ENCODE measurements at regions not wholly inside any gene's neighbourhood (a gene's known extent, or its start where the extent isn't known, plus 50 kb on each side); places are given as distances from the start of the nearest gene placed in this dataset.

DNA sequence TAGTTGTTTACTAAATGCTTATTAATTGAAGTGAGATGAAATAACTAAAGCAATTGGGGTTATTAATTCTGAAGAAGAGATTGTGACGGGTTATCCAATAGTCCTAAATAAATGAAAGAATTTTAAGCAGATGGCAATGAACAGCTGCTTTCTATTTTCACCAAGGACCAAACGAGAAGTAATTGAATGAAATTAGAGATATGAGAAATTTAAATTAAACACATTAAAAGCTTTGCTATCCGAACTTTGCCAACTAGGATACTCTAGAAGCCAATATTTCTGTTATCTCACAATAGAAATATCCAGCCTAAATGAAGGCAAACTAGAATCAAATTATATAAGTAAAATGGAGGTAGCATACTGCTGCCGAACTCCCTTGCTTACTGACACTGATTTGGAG lies 103.2 kb downstream of the GPR37 start:
- TF ChIP-seq, protein P1, sequence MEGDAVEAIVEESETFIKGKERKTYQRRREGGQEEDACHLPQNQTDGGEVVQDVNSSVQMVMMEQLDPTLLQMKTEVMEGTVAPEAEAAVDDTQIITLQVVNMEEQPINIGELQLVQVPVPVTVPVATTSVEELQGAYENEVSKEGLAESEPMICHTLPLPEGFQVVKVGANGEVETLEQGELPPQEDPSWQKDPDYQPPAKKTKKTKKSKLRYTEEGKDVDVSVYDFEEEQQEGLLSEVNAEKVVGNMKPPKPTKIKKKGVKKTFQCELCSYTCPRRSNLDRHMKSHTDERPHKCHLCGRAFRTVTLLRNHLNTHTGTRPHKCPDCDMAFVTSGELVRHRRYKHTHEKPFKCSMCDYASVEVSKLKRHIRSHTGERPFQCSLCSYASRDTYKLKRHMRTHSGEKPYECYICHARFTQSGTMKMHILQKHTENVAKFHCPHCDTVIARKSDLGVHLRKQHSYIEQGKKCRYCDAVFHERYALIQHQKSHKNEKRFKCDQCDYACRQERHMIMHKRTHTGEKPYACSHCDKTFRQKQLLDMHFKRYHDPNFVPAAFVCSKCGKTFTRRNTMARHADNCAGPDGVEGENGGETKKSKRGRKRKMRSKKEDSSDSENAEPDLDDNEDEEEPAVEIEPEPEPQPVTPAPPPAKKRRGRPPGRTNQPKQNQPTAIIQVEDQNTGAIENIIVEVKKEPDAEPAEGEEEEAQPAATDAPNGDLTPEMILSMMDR (conservative IDR thresholded peaks at IDR 0.05) = no peak
- no peak overlapping the region for H3K27ac ChIP-seq

DNA sequence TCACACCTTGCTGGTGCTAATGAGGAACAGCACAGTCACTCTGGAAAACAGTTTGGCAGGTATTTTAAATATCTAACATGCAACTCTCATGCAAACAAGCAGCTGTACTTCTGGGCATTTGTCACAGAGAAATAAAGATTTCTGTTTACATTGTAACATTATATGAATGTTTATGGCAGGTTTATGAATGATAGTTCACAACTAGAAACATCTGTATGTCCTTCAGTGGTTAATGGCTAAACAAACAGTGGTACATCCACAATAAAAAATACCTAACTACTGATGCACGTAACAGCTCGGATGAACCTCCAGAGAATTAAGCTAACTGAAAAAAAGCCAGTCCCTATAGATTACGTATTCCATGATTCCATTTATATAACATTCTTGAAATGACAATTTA lies 109.6 kb downstream of the GPR37 start:
- TF ChIP-seq, protein P1 (conservative IDR thresholded peaks at IDR 0.05) = no peak

GRCh38 chr7:124652237-124652636 lies 113.4 kb downstream of the GPR37 start:
- TF ChIP-seq, protein P1 (conservative IDR thresholded peaks at IDR 0.05) = no peak
- H3K27ac ChIP-seq = no peak overlapping the region

More for the DNA sequence above, 109.6 kb downstream of the GPR37 start:
- H3K27ac ChIP-seq = no peak overlapping the region

GRCh38 chr7:124651136-124651535 lies 114.5 kb downstream of the GPR37 start:
- H3K27ac ChIP-seq = no peak overlapping the region
- TF ChIP-seq, protein P1 (conservative IDR thresholded peaks at IDR 0.05) = no peak

DNA sequence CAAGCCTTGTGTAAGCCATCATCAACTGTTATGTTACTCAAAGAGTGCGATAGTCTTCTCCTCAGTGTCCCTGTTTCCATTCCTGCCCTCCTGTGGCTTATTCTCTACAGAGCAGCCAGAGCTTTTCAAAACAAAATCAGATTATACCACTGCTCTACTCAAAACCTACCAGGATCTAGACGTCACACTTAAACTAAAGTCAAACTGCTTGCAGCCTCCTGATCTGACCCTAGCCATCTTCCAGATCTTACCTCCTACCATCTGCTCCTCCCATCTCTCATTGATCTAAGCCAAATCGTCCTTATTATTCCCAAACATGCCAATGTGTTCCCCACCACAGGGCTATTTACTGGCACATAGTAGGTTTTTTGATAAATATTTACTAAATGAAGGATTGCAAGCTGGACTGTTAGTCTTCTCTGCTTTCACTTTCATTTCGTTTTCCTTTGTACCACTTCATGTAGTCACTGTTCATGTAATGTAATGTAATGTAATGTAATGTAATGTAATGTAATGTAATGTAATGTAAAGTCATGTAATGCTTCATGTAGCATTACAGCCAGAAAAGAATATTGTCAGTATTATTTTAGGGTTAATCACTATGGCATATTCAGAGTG lies 116.1 kb downstream of the GPR37 start:
- TF ChIP-seq, protein P1 (conservative IDR thresholded peaks at IDR 0.05) = no peak
- H3K27ac ChIP-seq = no peak overlapping the region

- TF ChIP-seq, protein P1 (conservative IDR thresholded peaks at IDR 0.05) = no peak
- no peak overlapping the region for H3K27ac ChIP-seq
Observed at GRCh38 chr7:124647630-124648306, 117.8 kb downstream of the GPR37 start.

DNA sequence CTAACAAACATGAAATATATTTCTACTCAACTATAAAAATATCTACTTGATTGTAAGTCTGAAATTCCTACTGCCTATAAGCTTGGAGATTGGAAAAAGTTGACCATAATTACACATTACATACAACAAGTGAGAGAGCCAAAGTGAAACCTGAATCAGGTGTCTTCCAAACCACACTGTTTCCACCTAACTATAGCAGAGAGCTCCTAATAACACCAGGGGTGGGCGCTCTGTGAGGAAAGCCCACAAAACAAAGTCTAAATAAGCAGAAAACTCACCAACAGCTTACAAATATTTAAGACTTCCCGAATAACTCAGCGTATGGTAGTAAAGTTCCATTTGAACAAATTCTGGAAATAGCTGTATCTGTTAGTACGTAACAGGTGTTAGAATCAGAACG lies 119.9 kb downstream of the GPR37 start:
- no peak overlapping the region for H3K27ac ChIP-seq
- TF ChIP-seq, protein P1 (conservative IDR thresholded peaks at IDR 0.05) = no peak
